ENCODE measurements at regions not wholly inside any gene's neighbourhood (a gene's known extent, or its start where the extent isn't known, plus 50 kb on each side); places are given as distances from the start of the nearest gene placed in this dataset.

DNA sequence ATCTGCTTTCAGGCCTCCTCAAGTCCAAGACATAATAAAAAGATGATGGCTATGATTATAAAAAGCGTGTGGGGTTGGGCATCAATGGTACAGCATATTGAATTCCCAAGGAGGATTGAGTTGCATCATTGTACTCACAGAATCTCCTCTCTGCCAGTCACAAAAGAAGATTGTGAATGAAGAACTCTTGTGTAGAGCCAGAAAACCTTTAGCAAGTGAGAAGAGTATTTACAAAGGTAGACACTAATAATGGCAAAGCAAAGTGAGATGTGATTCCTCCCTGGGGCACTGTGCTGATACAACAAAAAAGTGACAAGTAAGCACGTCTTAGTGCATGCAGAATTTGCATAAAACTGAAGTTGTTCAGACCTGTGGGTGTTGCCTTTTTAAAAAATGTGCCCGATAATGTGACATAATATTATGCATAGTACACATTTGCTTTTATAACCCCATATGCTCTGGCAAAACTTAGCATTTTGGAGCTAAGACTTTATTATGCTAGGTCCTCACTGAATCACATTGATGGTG lies 291.2 kb upstream of the TBC1D5 start:
- no peak for TF ChIP-seq RBBP5 (IDR thresholded peaks at IDR 0.05; ENCODE audit: borderline replicate concordance, low read depth, low read length)
- TF ChIP-seq, protein P1, sequence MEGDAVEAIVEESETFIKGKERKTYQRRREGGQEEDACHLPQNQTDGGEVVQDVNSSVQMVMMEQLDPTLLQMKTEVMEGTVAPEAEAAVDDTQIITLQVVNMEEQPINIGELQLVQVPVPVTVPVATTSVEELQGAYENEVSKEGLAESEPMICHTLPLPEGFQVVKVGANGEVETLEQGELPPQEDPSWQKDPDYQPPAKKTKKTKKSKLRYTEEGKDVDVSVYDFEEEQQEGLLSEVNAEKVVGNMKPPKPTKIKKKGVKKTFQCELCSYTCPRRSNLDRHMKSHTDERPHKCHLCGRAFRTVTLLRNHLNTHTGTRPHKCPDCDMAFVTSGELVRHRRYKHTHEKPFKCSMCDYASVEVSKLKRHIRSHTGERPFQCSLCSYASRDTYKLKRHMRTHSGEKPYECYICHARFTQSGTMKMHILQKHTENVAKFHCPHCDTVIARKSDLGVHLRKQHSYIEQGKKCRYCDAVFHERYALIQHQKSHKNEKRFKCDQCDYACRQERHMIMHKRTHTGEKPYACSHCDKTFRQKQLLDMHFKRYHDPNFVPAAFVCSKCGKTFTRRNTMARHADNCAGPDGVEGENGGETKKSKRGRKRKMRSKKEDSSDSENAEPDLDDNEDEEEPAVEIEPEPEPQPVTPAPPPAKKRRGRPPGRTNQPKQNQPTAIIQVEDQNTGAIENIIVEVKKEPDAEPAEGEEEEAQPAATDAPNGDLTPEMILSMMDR (IDR thresholded peaks at IDR 0.05; ENCODE audit: control extremely low read depth in 1 of 3, insufficient read depth in 1 of 3, low read depth in 1 of 3, low read length in 3 of 3) = no peak
- TF ChIP-seq PHF8 (conservative IDR thresholded peaks at IDR 0.05; ENCODE audit: low read depth, low read length) = no peak
- no peak for TF ChIP-seq CHD1 (IDR thresholded peaks at IDR 0.05; ENCODE audit: low read depth, low read length)
- TF ChIP-seq CREB1 (IDR thresholded peaks at IDR 0.05) = no peak
- no peak for TF ChIP-seq SIX5 (IDR thresholded peaks at IDR 0.05; ENCODE audit: low read depth, low read length)
- TF ChIP-seq, protein P2, sequence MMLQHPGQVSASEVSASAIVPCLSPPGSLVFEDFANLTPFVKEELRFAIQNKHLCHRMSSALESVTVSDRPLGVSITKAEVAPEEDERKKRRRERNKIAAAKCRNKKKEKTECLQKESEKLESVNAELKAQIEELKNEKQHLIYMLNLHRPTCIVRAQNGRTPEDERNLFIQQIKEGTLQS (IDR thresholded peaks at IDR 0.05; ENCODE audit: insufficient read depth, low read depth, low read length) = no peak
- TF ChIP-seq YY1 (IDR thresholded peaks at IDR 0.05; ENCODE audit: low read depth, low read length) = no peak
- no peak for TF ChIP-seq SP1 (IDR thresholded peaks at IDR 0.05; ENCODE audit: low read depth, low read length)
- no peak for TF ChIP-seq EZH2 (IDR thresholded peaks at IDR 0.05; ENCODE audit: low read depth, low read length, severe bottlenecking)
- no peak for TF ChIP-seq ZNF274 (IDR thresholded peaks at IDR 0.05; ENCODE audit: borderline replicate concordance, extremely low read depth, low read length)
- no peak for TF ChIP-seq NANOG (IDR thresholded peaks at IDR 0.05; ENCODE audit: insufficient read depth, low read depth, low read length, poor library complexity, severe bottlenecking)
- no peak for TF ChIP-seq EP300 (IDR thresholded peaks at IDR 0.05; ENCODE audit: borderline replicate concordance in 1 of 2, low read depth in 2 of 2, low read length in 2 of 2)

Measured in H1 (cell line).